NAMALWA (cell line): ENCODE measurements at regions not wholly inside any gene's neighbourhood (a gene's known extent, or its start where the extent isn't known, plus 50 kb on each side); places are given as distances from the start of the nearest gene placed in this dataset.

Experiments
- DNase-seq: peaks from one replicate; pipeline ENCODE4 v3.0.0-alpha.2; 2015; ENCODE audit warnings: low spot score

DNA sequence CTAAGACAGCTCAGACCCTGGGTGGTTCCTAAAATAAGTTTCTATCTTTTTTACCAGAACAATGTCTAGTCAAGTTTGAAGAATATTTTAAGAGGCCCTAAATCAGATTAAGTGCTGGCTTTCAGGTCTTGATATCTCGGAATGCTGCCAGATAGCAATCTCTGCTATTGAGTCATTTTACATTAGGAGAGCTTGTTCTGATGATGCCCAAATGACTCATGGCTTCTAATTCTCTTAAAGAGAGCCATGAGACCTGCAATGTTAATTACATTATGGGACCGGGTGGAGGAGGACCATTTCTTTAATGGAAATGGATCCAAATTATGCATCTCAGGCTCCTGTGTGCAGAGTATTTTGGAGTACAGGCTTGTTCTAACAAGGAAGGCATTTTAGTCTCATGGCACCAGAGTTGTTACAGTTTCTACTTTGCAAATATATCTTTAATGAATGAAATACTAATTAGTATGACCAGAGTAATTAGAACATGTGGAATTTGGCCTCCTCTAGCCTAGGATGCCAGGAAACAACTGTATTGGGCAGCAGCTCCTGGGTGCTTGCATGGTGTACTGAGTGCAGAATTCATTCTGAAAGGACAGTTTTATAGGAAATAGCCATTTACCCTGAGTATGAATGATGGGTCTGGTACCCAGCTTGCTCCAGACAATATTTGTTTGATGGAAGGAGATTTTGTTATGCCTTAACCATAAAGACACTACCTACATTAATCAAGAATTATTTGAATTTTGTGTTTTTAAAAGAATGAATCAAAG lies 94.0 kb upstream of the SULT1C3 start:
- DNase-seq: no peak

DNA sequence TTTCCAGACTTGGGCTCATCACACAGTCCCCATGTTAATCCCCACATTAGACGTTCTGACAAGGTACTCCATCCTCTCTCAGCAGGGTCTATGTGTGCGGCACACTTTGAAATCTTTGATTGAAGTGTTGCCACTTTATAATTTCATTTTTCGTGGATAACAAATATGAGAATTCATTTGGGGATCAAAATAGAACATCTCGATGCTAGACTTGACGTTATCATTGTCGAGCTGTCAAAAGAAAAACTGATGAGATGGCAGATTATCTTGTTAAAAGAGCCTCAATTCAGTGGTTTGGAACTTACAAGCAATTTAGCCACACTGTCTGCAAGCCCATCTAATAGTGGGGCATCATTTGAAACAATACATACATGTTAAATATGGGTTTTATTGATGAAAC lies 91.2 kb upstream of the SULT1C3 start:
- DNase-seq: no peak

DNA sequence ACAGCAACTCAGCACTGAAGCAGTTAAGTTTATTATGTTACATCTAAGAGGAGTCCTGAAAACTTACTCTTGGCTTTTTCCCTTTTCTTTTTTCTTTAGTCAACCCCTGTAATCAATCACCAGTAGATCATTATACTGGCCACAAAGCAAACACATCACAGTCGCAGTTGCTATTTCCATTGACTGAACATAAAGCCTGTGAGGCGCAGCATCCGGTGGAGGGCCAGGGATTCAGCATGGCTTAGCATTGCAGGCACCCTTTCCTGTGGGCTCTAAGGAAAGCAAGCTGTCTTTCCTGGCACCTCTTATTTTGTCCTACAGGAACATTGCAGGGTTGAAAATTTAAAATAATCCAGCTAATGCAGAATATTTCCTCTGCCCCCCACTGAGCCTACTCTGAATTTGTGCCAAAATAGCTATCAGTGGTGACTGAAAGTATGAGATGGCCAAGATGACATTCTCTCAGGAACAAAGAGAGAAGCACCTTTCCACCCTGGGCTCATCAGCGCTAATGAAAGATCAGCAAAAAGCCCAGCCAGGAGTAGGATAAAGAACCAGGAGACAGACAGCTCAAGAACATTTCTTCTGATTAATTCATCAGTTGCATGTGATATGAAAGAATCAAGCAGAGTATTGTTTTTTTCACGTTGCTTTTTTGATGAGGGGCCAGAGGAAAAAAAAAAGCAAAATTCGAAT lies 85.3 kb upstream of the SULT1C3 start:
- DNase-seq: no peak

DNA sequence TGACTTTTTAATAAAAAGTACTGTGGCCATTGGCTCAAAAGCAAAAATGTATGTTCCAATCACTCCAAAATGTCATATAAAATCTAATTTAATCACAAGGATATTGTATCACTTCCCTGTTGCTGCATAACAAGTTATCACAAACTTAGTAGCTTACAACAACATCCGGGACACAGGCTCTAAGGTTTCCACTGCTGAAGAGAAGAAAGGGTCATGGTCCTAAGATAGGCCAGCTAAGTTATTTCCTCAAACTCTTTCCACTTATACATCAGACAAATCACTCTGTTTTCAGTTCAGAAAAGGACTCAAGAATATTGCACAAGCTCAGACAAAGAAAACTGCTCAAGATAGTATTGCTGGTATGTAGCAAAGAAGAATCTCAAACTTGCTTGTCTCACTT lies 78.5 kb upstream of the SULT1C3 start:
- DNase-seq: no peak

DNA sequence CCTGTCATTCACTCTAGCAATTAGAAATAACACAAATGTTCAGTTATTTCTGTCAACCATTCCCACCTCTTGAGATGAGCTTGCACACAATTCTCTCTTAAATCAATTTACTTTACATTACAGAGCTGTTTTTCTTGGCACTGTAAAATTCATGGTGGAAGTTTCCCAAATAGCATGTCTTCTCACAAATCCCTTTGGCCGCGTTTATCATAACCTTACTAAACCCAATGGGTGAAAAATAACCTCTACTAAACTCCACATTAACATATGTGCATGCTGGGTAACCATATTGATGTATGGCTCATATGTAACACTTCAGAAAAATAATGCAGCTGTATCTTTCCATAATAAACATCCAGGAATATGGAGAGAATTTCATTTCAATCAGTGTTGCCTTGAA lies 75.5 kb upstream of the SULT1C3 start:
- no peak for DNase-seq

DNA sequence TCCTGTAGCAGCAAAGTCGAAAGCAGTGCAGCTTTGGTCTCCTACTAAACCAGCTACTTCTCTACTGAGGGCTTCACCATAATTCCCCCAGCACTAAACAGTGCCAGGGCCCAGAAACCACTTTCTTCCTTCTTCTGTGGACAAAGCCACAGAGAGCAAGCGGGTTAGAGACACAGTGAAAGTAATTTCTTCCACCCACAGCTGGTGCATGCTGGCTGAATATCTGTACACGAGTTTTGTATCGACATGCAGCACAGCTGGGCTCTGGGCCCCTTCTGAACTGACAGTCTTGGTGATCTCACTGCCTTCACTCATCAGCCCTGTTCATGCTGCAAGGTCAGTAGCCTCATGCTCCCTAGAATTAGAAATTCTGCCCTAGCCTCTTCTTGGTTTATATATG lies 74.0 kb upstream of the SULT1C3 start:
- no peak for DNase-seq

DNA sequence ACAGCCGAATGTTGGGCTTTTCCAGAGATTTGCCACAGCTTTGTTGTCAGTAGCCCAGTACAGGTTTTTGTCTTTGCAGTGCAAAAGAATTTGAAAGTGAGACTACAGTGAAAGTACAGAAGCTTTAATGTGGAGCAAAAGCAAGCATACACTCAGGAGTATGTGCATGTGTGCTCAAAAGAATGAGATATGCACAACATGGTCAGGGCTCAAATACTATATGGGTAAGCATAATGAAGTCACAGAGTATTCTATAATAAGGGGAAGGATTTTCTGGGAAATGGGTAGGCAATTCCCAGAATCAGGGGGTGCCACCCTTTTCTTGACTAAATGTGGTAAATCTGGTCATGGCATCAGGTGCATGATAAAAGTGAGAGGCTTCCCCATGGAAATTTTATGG lies 72.1 kb upstream of the SULT1C3 start:
- no peak for DNase-seq

DNA sequence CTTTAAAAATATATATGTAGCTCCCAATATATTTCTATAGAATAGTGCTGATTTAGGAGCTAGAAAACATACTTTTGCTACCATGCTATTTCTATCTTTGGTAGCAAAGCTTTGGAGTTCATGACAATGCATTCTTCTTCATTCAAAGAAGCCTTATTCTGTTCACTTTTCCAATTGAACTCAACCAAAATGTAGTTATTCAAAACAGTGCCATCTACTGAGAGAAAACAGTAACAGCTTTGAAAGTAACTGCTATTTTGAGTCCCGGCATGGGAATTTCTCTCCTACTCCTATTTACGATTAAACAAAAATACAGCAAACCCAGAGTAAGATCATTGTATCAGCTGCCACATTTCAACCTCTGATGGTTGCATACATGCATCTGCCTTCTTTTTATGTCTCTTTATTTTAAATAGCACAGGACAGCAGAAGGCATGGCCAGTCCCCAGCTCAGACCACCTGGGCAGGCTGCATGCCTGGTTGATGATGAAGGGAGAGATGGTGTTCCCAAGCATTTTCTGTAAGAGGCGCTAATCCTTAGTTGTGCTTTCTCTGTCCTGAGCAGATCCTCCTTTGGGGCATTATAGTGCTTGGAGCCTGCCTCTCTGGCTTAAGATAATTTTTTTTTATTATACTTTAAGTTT lies 69.7 kb upstream of the SULT1C3 start:
- peak; percentile 36 for DNase-seq

DNA sequence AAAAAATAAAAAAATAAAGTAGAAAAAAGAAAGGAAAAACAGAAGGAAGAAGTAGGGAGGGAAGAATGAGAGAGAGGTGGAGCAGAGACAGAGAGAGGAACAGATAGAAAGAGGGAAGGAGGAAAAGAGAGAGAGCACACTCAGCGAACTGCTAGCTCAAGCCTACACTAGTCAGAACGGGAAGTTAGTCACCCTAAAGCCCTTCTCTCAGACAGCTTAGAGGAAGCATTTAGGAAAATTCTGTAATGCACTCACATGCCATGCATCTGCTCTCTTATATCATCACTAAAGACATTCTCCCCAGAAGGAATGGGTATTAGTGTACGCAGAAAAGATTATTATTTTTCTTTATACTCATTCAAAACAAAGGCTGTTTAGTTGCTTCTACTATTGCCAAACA lies 68.1 kb upstream of the SULT1C3 start:
- DNase-seq: no peak

DNA sequence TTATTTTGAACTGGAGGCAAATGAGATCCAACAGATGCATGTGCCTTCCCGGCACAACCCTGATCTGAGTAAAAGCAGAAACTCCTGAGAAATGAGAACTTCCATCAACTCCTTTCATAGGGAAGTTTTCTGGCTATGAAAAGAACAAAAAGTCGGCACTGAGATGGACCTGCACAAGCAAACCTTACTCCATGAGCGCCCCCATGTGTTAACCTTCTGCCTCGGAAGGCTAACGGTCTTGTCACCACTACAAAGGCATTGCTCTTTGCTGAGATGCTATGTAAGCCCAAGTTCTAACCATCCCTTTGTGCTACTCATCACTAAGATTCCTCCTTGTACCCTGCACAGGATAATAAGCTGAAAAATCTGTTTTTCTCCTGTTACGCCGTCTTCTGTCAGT lies 57.3 kb upstream of the SULT1C3 start:
- peak; percentile 45 for DNase-seq

DNA sequence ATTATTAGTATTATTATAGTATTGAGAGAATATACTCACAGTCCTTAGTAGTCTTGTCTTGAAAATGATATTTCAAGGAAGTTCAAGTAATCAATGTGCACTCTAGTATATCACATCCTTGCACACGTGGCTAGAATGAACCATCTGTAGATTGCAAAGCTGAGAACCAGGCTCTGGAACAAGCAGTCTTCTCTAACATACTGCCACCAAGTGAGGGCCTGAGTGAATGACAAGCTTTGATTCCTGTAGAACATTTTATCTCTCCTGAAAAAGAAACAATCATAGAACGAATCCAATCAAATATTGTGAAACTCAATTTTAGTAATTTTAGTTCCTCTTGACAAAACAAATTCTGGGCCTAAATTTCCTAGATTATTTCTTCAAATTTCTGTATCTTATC lies 55.3 kb upstream of the SULT1C3 start:
- DNase-seq: peak; percentile 43

DNA sequence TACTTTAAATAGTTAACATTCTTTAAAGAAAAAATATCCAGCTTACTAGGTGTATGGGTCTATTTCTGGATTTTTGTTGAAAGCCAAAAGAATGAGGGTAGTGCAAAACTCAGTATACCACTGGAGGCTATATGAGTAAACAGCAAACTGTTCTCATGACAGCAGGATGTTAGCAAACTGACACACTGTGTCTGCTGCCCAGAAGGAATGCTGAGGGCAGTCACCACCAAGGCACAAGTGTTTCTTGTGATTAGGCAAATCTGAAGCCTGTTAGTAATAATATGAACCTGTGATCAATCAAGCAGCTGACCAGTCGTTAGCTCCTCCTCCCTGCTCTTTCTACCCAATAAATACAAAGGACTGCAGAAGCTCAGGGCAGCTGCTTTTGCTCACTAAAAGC lies 50.5 kb upstream of the SULT1C3 start:
- no peak for DNase-seq
